Ascending aorta (tissue), 2 donors: ENCODE measurements at regions not wholly inside any gene's neighbourhood (a gene's known extent, or its start where the extent isn't known, plus 50 kb on each side); places are given as distances from the start of the nearest gene placed in this dataset.
"Not testable (repeated sequence)": the region's sequence is repeated elsewhere in the genome, so short reads cannot be mapped to it uniquely, and the experiment has no call there.

Source experiments
- DNase-seq, 2 donors: peaks; one replicate each; pipeline ENCODE4 v3.0.0-alpha.2; 2019; ENCODE audit warnings: low spot score in 2 of 2
- H3K27ac ChIP-seq, 2 donors: fragments of 200-600 bp; sonication (generic); one replicate each; pipeline ENCODE4 v1.5.1; 2016 to 2017; ENCODE audit warnings: mild to moderate bottlenecking in 1 of 2
- H3K27me3 ChIP-seq: fragments of 200-600 bp; sonication (generic); one replicate; pipeline ENCODE4 v1.5.1; 2017
- H3K36me3 ChIP-seq, 2 donors: fragments of 200-600 bp; sonication (generic); one replicate each; pipeline ENCODE4 v1.5.1; 2016
- H3K4me1 ChIP-seq, 2 donors: fragments of 200-600 bp; sonication (generic); one replicate each; pipeline ENCODE4 v1.5.1; 2016 to 2017; ENCODE audit warnings: mild to moderate bottlenecking in 1 of 2
- H3K4me3 ChIP-seq, 2 donors: fragments of 200-600 bp; sonication (generic); one replicate each; pipeline ENCODE4 v1.5.1; 2016 to 2017; ENCODE audit warnings: mild to moderate bottlenecking in 1 of 2
- H3K9me3 ChIP-seq, 2 donors: fragments of 200-600 bp; sonication (generic); one replicate each; pipeline ENCODE4 v1.5.1; 2016
- CTCF ChIP-seq, 3 experiments: fragments of 200-600 bp in 2 of 3; fragments of 450-650 bp in 1 of 3; sonication (generic) in 2 of 3; IDR thresholded peaks; one replicate each; pipeline ENCODE4 v1.5.1; 2016 to 2019; ENCODE audit warnings: antibody characterized with exemption in 3 of 3, mild to moderate bottlenecking in 1 of 3, moderate library complexity in 1 of 3
- intact Hi-C: fragments of 100-400 bp; cut with DNase I; formaldehyde crosslinking; loops from one replicate; pipeline ENCODE4 v1.15.1; 2023

GRCh38 chr2:72023678-72024390 lies 123.8 kb downstream of the CYP26B1 start:
- no peak overlapping the region for H3K4me3 ChIP-seq
- TF ChIP-seq CTCF (IDR thresholded peaks at IDR 0.05): no peak
- H3K27ac ChIP-seq: no peak overlapping the region
- DNase-seq: peak in 1 of 2 donors; percentile 46
- H3K36me3 ChIP-seq: no peaks in the 10 kb centered on the region
- intact Hi-C loops: no loop called here
- no peaks in the 10 kb centered on the region for H3K27me3 ChIP-seq
- H3K4me1 ChIP-seq: no peaks in the 10 kb centered on the region
- H3K9me3 ChIP-seq: no peaks in the 10 kb centered on the region

GRCh38 chr2:72021371-72021770 lies 126.3 kb downstream of the CYP26B1 start:
- H3K27ac ChIP-seq, H3K4me1 ChIP-seq, H3K4me3 ChIP-seq, H3K36me3 ChIP-seq, intact Hi-C loops, H3K27me3 ChIP-seq, H3K9me3 ChIP-seq: not testable (repeated sequence)
- peak in 1 of 2 donors; percentile 11 for DNase-seq

GRCh38 chr2:72015266-72015665 lies 132.4 kb downstream of the CYP26B1 start:
- Histone ChIP-seq H3K27ac (no peak overlapping the region), H3K9me3 (no peaks in the 10 kb centered on the region), H3K4me3 (no peak overlapping the region), H3K36me3 (no peaks in the 10 kb centered on the region), H3K4me1 (no peaks in the 10 kb centered on the region), H3K27me3 (no peaks in the 10 kb centered on the region)
- no peak for TF ChIP-seq CTCF (IDR thresholded peaks at IDR 0.05)
- no peak for DNase-seq
- intact Hi-C loops: no loop called here

GRCh38 chr2:72014831-72015230 lies 132.8 kb downstream of the CYP26B1 start:
- peak in 1 of 2 donors; percentile 5 for DNase-seq
- no peaks in the 10 kb centered on the region for H3K4me1 ChIP-seq
- H3K4me3 ChIP-seq: no peak overlapping the region
- H3K36me3 ChIP-seq: no peaks in the 10 kb centered on the region
- no peak overlapping the region for H3K27ac ChIP-seq
- TF ChIP-seq CTCF (IDR thresholded peaks at IDR 0.05): no peak
- intact Hi-C loops: no loop called here
- no peaks in the 10 kb centered on the region for H3K9me3 ChIP-seq
- H3K27me3 ChIP-seq: no peaks in the 10 kb centered on the region

GRCh38 chr2:72013726-72014125 lies 133.9 kb downstream of the CYP26B1 start:
- Histone ChIP-seq H3K36me3 (no peaks in the 10 kb centered on the region), H3K27me3 (no peaks in the 10 kb centered on the region), H3K27ac (no peak overlapping the region), H3K9me3 (no peaks in the 10 kb centered on the region), H3K4me3 (no peak overlapping the region), H3K4me1 (no peaks in the 10 kb centered on the region)
- DNase-seq: peak in 1 of 2 donors; percentile 24
- intact Hi-C loops: no loop called here
- no peak for TF ChIP-seq CTCF (IDR thresholded peaks at IDR 0.05)

- no peaks in the 10 kb centered on the region for H3K4me1 ChIP-seq
- intact Hi-C loops: no loop called here
- no peaks in the 10 kb centered on the region for H3K36me3 ChIP-seq
- no peak overlapping the region for H3K4me3 ChIP-seq
- peak in 1 of 2 donors; percentile 52 for DNase-seq
- H3K27ac ChIP-seq: no peak overlapping the region
- no peak for TF ChIP-seq CTCF (IDR thresholded peaks at IDR 0.05)
- no peaks in the 10 kb centered on the region for H3K9me3 ChIP-seq
- no peaks in the 10 kb centered on the region for H3K27me3 ChIP-seq
These were observed 134.6 kb downstream of the CYP26B1 start for GRCh38 chr2:72012886-72013574.
